Liver (tissue), 8 donors: ENCODE measurements at regions not wholly inside any gene's neighbourhood (a gene's known extent, or its start where the extent isn't known, plus 50 kb on each side); places are given as distances from the start of the nearest gene placed in this dataset.

Experiments
- DNase-seq: peaks from one replicate; pipeline ENCODE4 v3.0.0-alpha.2; 2017; ENCODE audit warnings: low spot score
- H3K27ac ChIP-seq, 2 donors: one replicate each; pipeline ENCODE4 v1.7.0; 2013; ENCODE audit warnings: inconsistent platforms in 2 of 2, low read length in 2 of 2, control low read depth in 1 of 2, low read depth in 1 of 2, mild to moderate bottlenecking in 1 of 2
- H3K27me3 ChIP-seq, 4 donors: one replicate each; pipeline versions ENCODE4 v1.6.1 to v1.7.0; 2013; ENCODE audit warnings: low read length in 3 of 4, inconsistent platforms in 1 of 4, mild to moderate bottlenecking in 1 of 4, moderate library complexity in 1 of 4; ENCODE audit not compliant: control insufficient read depth in 4 of 4, insufficient read depth in 4 of 4
- H3K36me3 ChIP-seq, 4 donors: one replicate each; pipeline versions ENCODE4 v1.6.1 to v1.7.0; 2013; ENCODE audit warnings: low read length in 3 of 4, mild to moderate bottlenecking in 3 of 4, low read depth in 1 of 4, moderate library complexity in 1 of 4; ENCODE audit not compliant: control insufficient read depth in 4 of 4, insufficient read depth in 3 of 4
- H3K4me1 ChIP-seq, 4 donors: one replicate each; pipeline versions ENCODE4 v1.6.1 to v1.7.0; 2013; ENCODE audit warnings: low read length in 3 of 4, mild to moderate bottlenecking in 3 of 4, moderate library complexity in 1 of 4; ENCODE audit not compliant: control insufficient read depth in 4 of 4, insufficient read depth in 4 of 4
- H3K4me3 ChIP-seq, 3 donors: one replicate each; pipeline versions ENCODE4 v1.6.1 to v1.7.0; 2013; ENCODE audit warnings: low read length in 3 of 3, control low read depth in 1 of 3, low read depth in 1 of 3, mild to moderate bottlenecking in 1 of 3
- H3K9ac ChIP-seq, 2 donors: one replicate each; pipeline ENCODE4 v1.7.0; 2013; ENCODE audit warnings: low read length in 2 of 2, mild to moderate bottlenecking in 2 of 2, moderate library complexity in 2 of 2, control low read depth in 1 of 2, low read depth in 1 of 2
- H3K9me3 ChIP-seq, 4 donors: one replicate each; pipeline versions ENCODE4 v1.6.1 to v1.7.0; 2013; ENCODE audit warnings: low read length in 3 of 4; ENCODE audit not compliant: control insufficient read depth in 4 of 4
- ATF3 ChIP-seq: IDR thresholded peaks from 2 replicates; pipeline ENCODE4 v1.6.1; 2016; ENCODE audit warnings: antibody characterized with exemption
- CTCF ChIP-seq: fragments of 150-350 bp; IDR thresholded peaks from 2 replicates; pipeline ENCODE4 v1.5.1; 2017; ENCODE audit warnings: improper control_type of control experiment, low read depth, low read length; ENCODE audit not compliant: missing input control
- EGR1 ChIP-seq, 2 donors: IDR thresholded peaks; 2 replicates each; pipeline ENCODE4 v1.6.1; 2016 to 2018; ENCODE audit warnings: antibody characterized with exemption in 2 of 2, low read depth in 2 of 2
- FOXA2 ChIP-seq: IDR thresholded peaks from 2 replicates; pipeline ENCODE4 v1.6.1; 2016; ENCODE audit warnings: antibody characterized with exemption
- GABPA ChIP-seq, 2 donors: IDR thresholded peaks in 1 of 2; conservative IDR thresholded peaks in 1 of 2; 2 replicates each; pipeline ENCODE4 v1.6.1; 2016; ENCODE audit warnings: antibody characterized with exemption in 2 of 2, mild to moderate bottlenecking in 1 of 2, moderate library complexity in 1 of 2
- HNF4A ChIP-seq, 2 donors: conservative IDR thresholded peaks; 2 replicates each; pipeline ENCODE4 v1.6.1; 2016; ENCODE audit warnings: antibody characterized with exemption in 2 of 2, mild to moderate bottlenecking in 2 of 2
- HNF4G ChIP-seq: IDR thresholded peaks from 2 replicates; pipeline ENCODE4 v1.6.1; 2016; ENCODE audit warnings: antibody characterized with exemption
- JUND ChIP-seq, 2 donors: IDR thresholded peaks; 2 replicates each; pipeline ENCODE4 v1.6.1; 2016; ENCODE audit warnings: antibody characterized with exemption in 2 of 2
- MAX ChIP-seq: IDR thresholded peaks from 2 replicates; pipeline ENCODE4 v1.6.1; 2016; ENCODE audit warnings: antibody characterized with exemption
- RAD21 ChIP-seq, 2 donors: IDR thresholded peaks; 2 replicates each; pipeline ENCODE4 v1.6.1; 2016; ENCODE audit warnings: antibody characterized with exemption in 2 of 2, mild to moderate bottlenecking in 2 of 2
- REST ChIP-seq: IDR thresholded peaks from 2 replicates; pipeline ENCODE4 v1.6.1; 2016; ENCODE audit warnings: antibody characterized with exemption, mild to moderate bottlenecking
- RXRA ChIP-seq, 2 donors: IDR thresholded peaks; 2 replicates each; pipeline ENCODE4 v1.6.1; 2017 to 2018; ENCODE audit warnings: antibody characterized with exemption in 2 of 2, mild to moderate bottlenecking in 1 of 2
- SP1 ChIP-seq: IDR thresholded peaks from 2 replicates; pipeline ENCODE4 v1.6.1; 2018; ENCODE audit warnings: antibody characterized with exemption, mild to moderate bottlenecking
- TAF1 ChIP-seq: conservative IDR thresholded peaks from 2 replicates; pipeline ENCODE4 v1.6.1; 2016; ENCODE audit warnings: antibody characterized with exemption, mild to moderate bottlenecking
- YY1 ChIP-seq: IDR thresholded peaks from 2 replicates; pipeline ENCODE4 v1.6.1; 2016; ENCODE audit warnings: antibody characterized with exemption, mild to moderate bottlenecking
- WGBS: extraction: QIAGEN DNeasy Blood & Tissue Kit; methylation state at CpG from one replicate; pipeline ENCODE4 v1.1.7; 2013; 5-methylcytosine and 5-hydroxymethylcytosine counted together
- donor health status: healthy.
- donor health status: healthy.
- donor health status: healthy.
- donor health status: healthy.
- donor health status: healthy.

- TF ChIP-seq RAD21 (IDR thresholded peaks at IDR 0.05) (no peak), TAF1 (no peak), YY1 (no peak), SP1 (no peak), RXRA (IDR thresholded peaks at IDR 0.05) (no peak), FOXA2 (no peak)
- H3K9ac ChIP-seq, result no peak overlapping the region
- no peak overlapping the region for H3K4me3 ChIP-seq
- H3K9me3 ChIP-seq, result no peaks in the 10 kb centered on the region
- no peak overlapping the region for H3K27ac ChIP-seq
- no peak for DNase-seq
- WGBS, result 48% methylated on average over 7 of the region's 7 CpGs
- no peaks in the 10 kb centered on the region for H3K36me3 ChIP-seq
- no peaks in the 10 kb centered on the region for H3K4me1 ChIP-seq
- H3K27me3 ChIP-seq, result peaks cover 0 to 2% (median 0%) of the 10 kb centered on the region in 4 donors
These were observed 55.2 kb downstream of the MAGEC2 start for GRCh38 chrX:142149919-142150318.

- Histone ChIP-seq H3K4me1 (no peaks in the 10 kb centered on the region), H3K9ac (no peak overlapping the region), H3K9me3 (peaks cover 0 to 5% (median 0%) of the 10 kb centered on the region in 4 donors), H3K27ac (no peak overlapping the region), H3K4me3 (no peak overlapping the region), H3K36me3 (no peaks in the 10 kb centered on the region), H3K27me3 (no peaks in the 10 kb centered on the region)
- 56% methylated on average over 2 of the region's 2 CpGs for WGBS
- DNase-seq, result no peak
- TF ChIP-seq HNF4A (conservative IDR thresholded peaks at IDR 0.05) (no peak), HNF4G (no peak), MAX (no peak), ATF3 (no peak), YY1 (no peak), GABPA (IDR thresholded peaks at IDR 0.05 in 1 of 2, conservative IDR thresholded peaks at IDR 0.05 in 1 of 2) (no peak), SP1 (no peak), TAF1 (no peak), REST (no peak), RXRA (IDR thresholded peaks at IDR 0.05) (no peak), CTCF (no peak), EGR1 (IDR thresholded peaks at IDR 0.05; ENCODE audit: low read depth in 2 of 2) (no peak), JUND (IDR thresholded peaks at IDR 0.05) (no peak)
These were observed 70.6 kb downstream of the MAGEC2 start for GRCh38 chrX:142134533-142134932.
